ENCODE measurements at regions not wholly inside any gene's neighbourhood (a gene's known extent, or its start where the extent isn't known, plus 50 kb on each side); places are given as distances from the start of the nearest gene placed in this dataset.

GRCh38 chr12:46483572-46484395, 111.2 kb upstream of the SLC38A2 start:
- no peak overlapping the region for H3K4me3 ChIP-seq (ENCODE audit: low read length in 3 of 3)
- TF ChIP-seq, protein P1, sequence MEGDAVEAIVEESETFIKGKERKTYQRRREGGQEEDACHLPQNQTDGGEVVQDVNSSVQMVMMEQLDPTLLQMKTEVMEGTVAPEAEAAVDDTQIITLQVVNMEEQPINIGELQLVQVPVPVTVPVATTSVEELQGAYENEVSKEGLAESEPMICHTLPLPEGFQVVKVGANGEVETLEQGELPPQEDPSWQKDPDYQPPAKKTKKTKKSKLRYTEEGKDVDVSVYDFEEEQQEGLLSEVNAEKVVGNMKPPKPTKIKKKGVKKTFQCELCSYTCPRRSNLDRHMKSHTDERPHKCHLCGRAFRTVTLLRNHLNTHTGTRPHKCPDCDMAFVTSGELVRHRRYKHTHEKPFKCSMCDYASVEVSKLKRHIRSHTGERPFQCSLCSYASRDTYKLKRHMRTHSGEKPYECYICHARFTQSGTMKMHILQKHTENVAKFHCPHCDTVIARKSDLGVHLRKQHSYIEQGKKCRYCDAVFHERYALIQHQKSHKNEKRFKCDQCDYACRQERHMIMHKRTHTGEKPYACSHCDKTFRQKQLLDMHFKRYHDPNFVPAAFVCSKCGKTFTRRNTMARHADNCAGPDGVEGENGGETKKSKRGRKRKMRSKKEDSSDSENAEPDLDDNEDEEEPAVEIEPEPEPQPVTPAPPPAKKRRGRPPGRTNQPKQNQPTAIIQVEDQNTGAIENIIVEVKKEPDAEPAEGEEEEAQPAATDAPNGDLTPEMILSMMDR (IDR thresholded peaks at IDR 0.05; ENCODE audit: borderline replicate concordance, extremely low read depth, insufficient read depth) = no peak
- intact Hi-C loops (cut with DNase I) = no loop called here
- FAIRE-seq (no peak), DNase-seq (no peak)
- no peak overlapping the region for H3K9ac ChIP-seq (ENCODE audit: low read length in 3 of 3)
- H3K36me3 ChIP-seq (ENCODE audit: control insufficient read depth in 2 of 3, insufficient read depth in 3 of 3, low read length in 3 of 3) = no peaks in the 10 kb centered on the region
- H3K4me1 ChIP-seq (ENCODE audit: control insufficient read depth in 2 of 3, insufficient read depth in 2 of 3, low read depth in 1 of 3, low read length in 3 of 3) = no peaks in the 10 kb centered on the region
- H3K27me3 ChIP-seq (ENCODE audit: control insufficient read depth, insufficient read depth, low read length) = no peaks in the 10 kb centered on the region
- no peaks in the 10 kb centered on the region for H3K9me3 ChIP-seq (ENCODE audit: control insufficient read depth in 2 of 3, insufficient read depth in 1 of 3, low read length in 3 of 3)
- no peak overlapping the region for H3K27ac ChIP-seq (ENCODE audit: low read depth in 2 of 2, low read length in 2 of 2)

DNA sequence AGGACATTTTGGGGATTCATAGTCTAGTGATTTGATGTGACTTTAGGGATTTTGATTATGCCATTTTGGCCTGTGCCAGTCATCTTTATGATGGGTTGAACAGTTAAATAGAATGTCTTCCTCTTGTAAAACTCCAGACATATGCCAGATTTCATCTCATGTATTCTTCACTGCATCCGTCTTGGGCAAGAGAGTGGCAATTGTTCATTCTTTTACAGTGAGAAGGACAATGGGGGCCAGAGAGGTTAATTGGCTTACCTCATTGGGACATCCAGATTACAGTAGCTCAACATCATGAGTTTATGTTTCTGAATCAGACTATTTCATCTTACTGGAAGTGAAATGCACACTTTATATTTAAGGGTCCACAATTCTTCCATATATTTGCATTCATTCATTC, 108.2 kb upstream of the SLC38A2 start:
- Histone ChIP-seq H3K27ac (ENCODE audit: low read depth in 2 of 2, low read length in 2 of 2) (no peak overlapping the region), H3K9me3 (ENCODE audit: control insufficient read depth in 2 of 3, insufficient read depth in 1 of 3, low read length in 3 of 3) (no peaks in the 10 kb centered on the region), H3K9ac (ENCODE audit: low read length in 3 of 3) (no peak overlapping the region), H3K27me3 (ENCODE audit: control insufficient read depth, insufficient read depth, low read length) (no peaks in the 10 kb centered on the region), H3K36me3 (ENCODE audit: control insufficient read depth in 2 of 3, insufficient read depth in 3 of 3, low read length in 3 of 3) (no peaks in the 10 kb centered on the region), H3K4me3 (ENCODE audit: low read length in 3 of 3) (no peak overlapping the region), H3K4me1 (ENCODE audit: control insufficient read depth in 2 of 3, insufficient read depth in 2 of 3, low read depth in 1 of 3, low read length in 3 of 3) (no peaks in the 10 kb centered on the region)
- FAIRE-seq (no peak), DNase-seq (no peak)
- intact Hi-C loops (cut with DNase I) = no loop called here
- TF ChIP-seq, protein P1 (IDR thresholded peaks at IDR 0.05; ENCODE audit: borderline replicate concordance, extremely low read depth, insufficient read depth) = no peak

- no peak overlapping the region for H3K9ac ChIP-seq (ENCODE audit: low read length in 3 of 3)
Measured at GRCh38 chr12:46480316-46480715, 107.7 kb upstream of the SLC38A2 start.

More at GRCh38 chr12:46480316-46480715, 107.7 kb upstream of the SLC38A2 start:
- Histone ChIP-seq H3K27ac (ENCODE audit: low read depth in 2 of 2, low read length in 2 of 2) (no peak overlapping the region), H3K4me3 (ENCODE audit: low read length in 3 of 3) (no peak overlapping the region), H3K27me3 (ENCODE audit: control insufficient read depth, insufficient read depth, low read length) (no peaks in the 10 kb centered on the region), H3K4me1 (ENCODE audit: control insufficient read depth in 2 of 3, insufficient read depth in 2 of 3, low read depth in 1 of 3, low read length in 3 of 3) (no peaks in the 10 kb centered on the region), H3K36me3 (ENCODE audit: control insufficient read depth in 2 of 3, insufficient read depth in 3 of 3, low read length in 3 of 3) (no peaks in the 10 kb centered on the region), H3K9me3 (ENCODE audit: control insufficient read depth in 2 of 3, insufficient read depth in 1 of 3, low read length in 3 of 3) (no peaks in the 10 kb centered on the region)
- no peak for FAIRE-seq
- intact Hi-C loops (cut with DNase I) = no loop called here
- TF ChIP-seq, protein P1 (IDR thresholded peaks at IDR 0.05; ENCODE audit: borderline replicate concordance, extremely low read depth, insufficient read depth) = no peak
- DNase-seq = no peak

All from kidney (tissue), 13 donors.